H54 (cell line): ENCODE measurements at regions not wholly inside any gene's neighbourhood (a gene's known extent, or its start where the extent isn't known, plus 50 kb on each side); places are given as distances from the start of the nearest gene placed in this dataset.
A peak's percentile ranks its signal among the peaks of the same experiment; 100 is the strongest.
"Not testable (repeated sequence)": the region's sequence is repeated elsewhere in the genome, so short reads cannot be mapped to it uniquely, and the experiment has no call there.

Experiments used
- DNase-seq: peaks from one replicate; pipeline ENCODE4 v3.0.0; 2011; ENCODE audit warnings: low spot score, mixed read lengths; ENCODE audit not compliant: insufficient read length
- FAIRE-seq: peaks from 3 replicates; lab custom pipeline; 2011; peaks lifted over from hg19 to GRCh38; lab: Jason Lieb, UNC
- POLR2A ChIP-seq: IDR thresholded peaks from 2 replicates; pipeline ENCODE4 v1.6.1; 2011; ENCODE audit warnings: low read depth, mild to moderate bottlenecking, low read length

GRCh38 chr5:125452991-125453390, 706.6 kb upstream of the ZNF608 start:
- DNase-seq (no peak), FAIRE-seq (no peak)
- no peak for TF ChIP-seq POLR2A

- no peak for FAIRE-seq
- no peak for DNase-seq
- no peak for TF ChIP-seq POLR2A
Observed at GRCh38 chr5:125455041-125455440, 708.6 kb upstream of the ZNF608 start.

- DNase-seq, FAIRE-seq: not testable (repeated sequence)
Observed at GRCh38 chr5:125456005-125456404, 709.6 kb upstream of the ZNF608 start.

- DNase-seq: no peak
- no peak for FAIRE-seq
- no peak for TF ChIP-seq POLR2A
Observed at GRCh38 chr5:125457617-125458016, 711.2 kb upstream of the ZNF608 start.

GRCh38 chr5:125458949-125459348, 712.5 kb upstream of the ZNF608 start:
- FAIRE-seq, DNase-seq: not testable (repeated sequence)

- TF ChIP-seq POLR2A: no peak
- DNase-seq: no peak
- no peak for FAIRE-seq
Observed at GRCh38 chr5:125461641-125462072, 715.2 kb upstream of the ZNF608 start.

DNA sequence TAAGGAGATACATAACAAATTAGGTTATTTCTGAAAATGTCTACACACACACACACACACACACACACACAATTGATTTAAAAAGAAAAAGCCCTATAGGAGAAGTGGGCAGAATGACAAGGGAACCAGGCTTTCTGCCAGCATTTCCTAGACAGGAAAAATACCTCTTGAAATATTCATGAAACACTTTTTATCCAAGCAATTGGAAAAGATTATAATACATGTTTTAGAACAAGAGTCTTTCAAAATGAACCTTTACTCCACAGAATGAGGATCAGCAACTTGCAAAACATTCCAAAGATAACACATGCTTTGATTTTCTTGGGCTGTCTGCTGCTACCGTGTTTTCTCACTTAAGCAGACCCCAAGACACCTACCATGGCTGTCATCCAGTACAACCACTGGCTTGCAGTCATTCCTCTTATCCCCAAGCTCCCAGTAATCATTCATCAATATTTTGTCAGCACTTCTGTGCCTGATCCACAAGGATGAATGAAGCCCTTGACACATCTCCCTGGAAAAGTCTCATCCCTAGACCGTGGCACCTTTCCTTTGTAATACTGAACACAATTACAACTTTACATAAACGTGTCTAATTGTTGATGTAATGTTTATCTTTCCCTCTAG, 717.1 kb upstream of the ZNF608 start:
- FAIRE-seq (no peak), DNase-seq (no peak)
- TF ChIP-seq POLR2A: no peak

GRCh38 chr5:125464847-125465432, 718.5 kb upstream of the ZNF608 start:
- no peak for FAIRE-seq
- no peak for TF ChIP-seq POLR2A
- DNase-seq: no peak

DNA sequence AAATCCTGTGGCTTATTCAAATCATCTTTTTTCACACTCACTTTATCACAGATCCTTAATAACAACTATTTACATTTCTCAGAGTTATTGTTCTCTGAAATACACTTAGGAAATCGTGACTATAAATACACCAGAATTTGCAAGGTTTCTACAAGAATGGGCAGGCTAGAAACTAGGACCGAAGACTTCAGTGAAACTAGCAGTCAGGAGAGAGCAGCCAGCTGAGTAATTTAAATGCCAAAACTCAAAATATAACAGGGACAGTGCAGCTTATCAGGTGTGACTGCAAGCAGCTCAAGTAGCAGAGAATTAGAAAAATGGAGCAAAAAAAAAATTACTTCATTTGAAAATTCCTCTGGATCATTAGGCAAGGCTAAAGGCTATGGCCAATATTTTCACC, 719.3 kb upstream of the ZNF608 start:
- TF ChIP-seq POLR2A: no peak

GRCh38 chr5:125467222-125467621, 720.8 kb upstream of the ZNF608 start:
- FAIRE-seq (no peak), DNase-seq (no peak)
- no peak for TF ChIP-seq POLR2A

More for the DNA sequence above, 719.3 kb upstream of the ZNF608 start:
- DNase-seq (no peak), FAIRE-seq (no peak)

GRCh38 chr5:125470280-125470902, 724.0 kb upstream of the ZNF608 start:
- DNase-seq (no peak), FAIRE-seq (no peak)
- no peak for TF ChIP-seq POLR2A

DNA sequence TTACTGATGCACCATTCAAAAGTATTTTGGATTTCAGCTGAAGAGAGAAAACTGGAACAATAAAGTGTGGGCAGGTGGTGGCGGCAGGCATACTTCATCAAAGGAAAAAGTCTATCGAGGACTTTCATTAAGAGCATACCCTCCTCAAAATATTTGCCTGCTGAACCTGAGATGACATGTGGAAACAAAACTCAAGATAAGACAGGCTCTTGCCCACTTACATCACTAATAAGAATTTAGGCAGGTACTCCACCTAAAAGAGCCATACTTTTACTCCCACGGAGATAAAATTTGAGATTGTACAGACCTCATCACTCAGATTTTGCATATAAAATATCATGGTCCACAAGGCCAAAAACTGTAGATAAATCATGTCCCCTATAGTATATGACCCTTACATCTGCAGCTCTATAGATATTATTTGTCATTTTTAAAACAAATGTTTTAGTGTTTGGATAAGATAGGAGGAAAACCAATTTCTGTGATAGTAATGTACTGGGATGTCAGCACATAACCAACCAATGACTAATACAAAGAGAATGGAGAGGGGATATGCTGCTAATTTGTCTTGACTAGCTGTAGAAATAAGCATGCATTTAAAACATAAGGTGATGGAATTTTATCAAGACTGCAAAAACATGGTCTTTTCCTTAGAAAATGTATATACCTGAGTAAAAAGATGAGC, 730.6 kb upstream of the ZNF608 start:
- no peak for TF ChIP-seq POLR2A
- FAIRE-seq: peak; percentile 48
- no peak for DNase-seq

DNA sequence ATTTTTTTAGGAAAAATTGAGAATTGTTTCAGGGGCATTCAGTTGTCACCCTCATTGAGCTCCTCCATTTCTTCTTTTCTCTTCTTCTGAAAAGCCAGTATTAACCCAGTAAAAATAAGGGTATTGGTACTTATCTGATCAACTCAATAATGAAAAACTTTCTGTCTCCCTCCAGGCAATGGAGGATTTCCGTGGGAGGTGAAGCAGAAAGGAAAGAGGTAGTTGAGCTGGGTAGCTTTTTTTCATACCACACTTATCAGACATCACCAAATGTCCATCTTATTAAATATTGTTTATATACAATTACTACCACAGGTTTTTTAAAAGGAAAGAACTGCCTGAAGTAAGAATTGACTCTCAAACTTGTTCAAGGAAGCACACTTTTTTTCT, 731.1 kb upstream of the ZNF608 start:
- FAIRE-seq (no peak), DNase-seq (no peak)
- no peak for TF ChIP-seq POLR2A

DNA sequence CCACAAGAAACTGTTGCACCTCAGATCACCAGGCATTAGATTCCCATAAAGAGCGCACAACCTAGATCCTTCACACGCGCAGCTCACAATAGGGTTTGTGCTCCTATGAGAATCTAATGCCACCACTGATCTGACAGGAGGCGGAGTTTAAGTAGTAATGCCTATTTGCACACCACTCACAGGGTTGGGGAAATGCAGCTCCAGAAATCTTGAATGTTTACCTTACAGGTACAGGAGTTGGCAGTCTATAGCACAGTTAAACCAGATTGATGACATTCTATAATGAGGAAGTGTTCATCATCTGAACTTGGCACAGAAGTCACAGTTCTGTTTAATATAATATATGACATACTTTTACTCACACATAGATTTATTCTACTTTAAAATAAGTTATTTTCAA, 732.2 kb upstream of the ZNF608 start:
- FAIRE-seq: no peak
- TF ChIP-seq POLR2A: no peak
- no peak for DNase-seq
